HG03159 (cell line): ENCODE measurements at regions not wholly inside any gene's neighbourhood (a gene's known extent, or its start where the extent isn't known, plus 50 kb on each side); places are given as distances from the start of the nearest gene placed in this dataset.
"Not testable (repeated sequence)": the region's sequence is repeated elsewhere in the genome, so short reads cannot be mapped to it uniquely, and the experiment has no call there.

Experiments
- ATAC-seq: cut with Tn5 transposase; IDR thresholded peaks from one replicate; pipeline ENCODE4 v1.9.1; 2021; ENCODE audit warnings: mild to moderate bottlenecking, moderate library complexity; ENCODE audit not compliant: unreplicated experiment

GRCh38 chr1:213622365-213623063 lies 365.3 kb upstream of the PROX1 start:
- ATAC-seq: peak; percentile 66

- no peak for ATAC-seq
Observed at GRCh38 chr1:213623064-213623581, 364.6 kb upstream of the PROX1 start.

GRCh38 chr1:213623862-213624261 lies 363.9 kb upstream of the PROX1 start:
- no peak for ATAC-seq

GRCh38 chr1:213636778-213637177 lies 351.0 kb upstream of the PROX1 start:
- ATAC-seq: not testable (repeated sequence)

- no peak for ATAC-seq
Observed at GRCh38 chr1:213641312-213641711, 346.5 kb upstream of the PROX1 start.

- ATAC-seq: no peak
Observed at GRCh38 chr1:213643360-213643759, 344.4 kb upstream of the PROX1 start.

GRCh38 chr1:213647864-213648650 lies 339.7 kb upstream of the PROX1 start:
- no peak for ATAC-seq

- no peak for ATAC-seq
Observed at GRCh38 chr1:213649373-213649772, 338.4 kb upstream of the PROX1 start.

GRCh38 chr1:213650603-213651002 lies 337.2 kb upstream of the PROX1 start:
- ATAC-seq: no peak

- no peak for ATAC-seq
Observed at GRCh38 chr1:213651077-213651476, 336.7 kb upstream of the PROX1 start.

GRCh38 chr1:213652109-213652508 lies 335.7 kb upstream of the PROX1 start:
- ATAC-seq: no peak

GRCh38 chr1:213656039-213656438 lies 331.7 kb upstream of the PROX1 start:
- no peak for ATAC-seq

- ATAC-seq: no peak
Observed at GRCh38 chr1:213656503-213656902, 331.3 kb upstream of the PROX1 start.

- ATAC-seq: no peak
Observed at GRCh38 chr1:213657013-213657412, 330.8 kb upstream of the PROX1 start.

GRCh38 chr1:213657879-213658278 lies 329.9 kb upstream of the PROX1 start:
- no peak for ATAC-seq

- no peak for ATAC-seq
Observed at GRCh38 chr1:213658457-213658856, 329.3 kb upstream of the PROX1 start.

GRCh38 chr1:213659580-213660547 lies 327.9 kb upstream of the PROX1 start:
- no peak for ATAC-seq

GRCh38 chr1:213661302-213661701 lies 326.5 kb upstream of the PROX1 start:
- no peak for ATAC-seq

- ATAC-seq: no peak
Observed at GRCh38 chr1:213666113-213666512, 321.7 kb upstream of the PROX1 start.

- no peak for ATAC-seq
Observed at GRCh38 chr1:213666922-213667321, 320.9 kb upstream of the PROX1 start.

- no peak for ATAC-seq
Observed at GRCh38 chr1:213669512-213669911, 318.3 kb upstream of the PROX1 start.
